ENCODE measurements at regions not wholly inside any gene's neighbourhood (a gene's known extent, or its start where the extent isn't known, plus 50 kb on each side); places are given as distances from the start of the nearest gene placed in this dataset.

DNA sequence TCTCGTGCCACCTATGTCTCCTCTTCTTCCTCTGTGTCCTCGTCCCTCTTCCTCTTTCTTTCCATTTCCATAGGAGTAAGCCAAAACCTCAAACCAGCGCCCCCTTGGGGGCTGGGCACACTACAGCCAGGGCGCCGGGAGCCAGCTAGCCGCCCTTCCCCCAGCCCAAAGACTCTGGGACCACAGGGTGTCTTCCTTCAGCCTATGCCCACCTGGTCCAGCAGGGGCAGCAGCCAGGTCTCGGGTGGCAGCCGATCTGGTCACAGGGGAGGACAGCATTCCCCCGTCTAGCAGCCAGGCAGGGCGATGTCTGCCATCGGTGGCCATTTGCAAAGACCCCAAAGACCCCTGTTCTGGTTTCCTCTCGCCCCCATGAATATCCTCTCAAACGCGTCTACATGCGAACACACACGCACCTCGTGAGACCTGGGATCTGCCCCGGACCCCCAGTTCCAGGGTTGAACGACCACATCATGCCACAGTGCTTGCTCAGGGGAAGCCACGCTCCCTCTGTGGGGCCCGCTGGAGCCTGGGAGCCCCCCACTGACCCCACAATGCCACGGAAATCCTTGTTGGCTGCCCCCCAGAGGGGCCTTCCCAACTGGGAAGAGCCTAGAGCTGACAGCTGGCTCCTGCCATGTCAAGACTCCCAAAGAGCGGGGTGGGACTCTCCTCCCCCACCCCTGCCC is 546.0 kb upstream of the CCDC179 start:
- no peaks in the 10 kb centered on the region for H3K79me2 ChIP-seq (ENCODE audit: low read length)
- H3K9ac ChIP-seq (ENCODE audit: low read length) = no peak overlapping the region
- H3K9me3 ChIP-seq (replicated peaks; ENCODE audit: insufficient read depth, low read length) = no peaks in the 10 kb centered on the region
- no peak overlapping the region for H2AFZ ChIP-seq (ENCODE audit: low read length)
- TF ChIP-seq EZH2phosphoT487 (IDR thresholded peaks at IDR 0.05; ENCODE audit: low read length) (no peak), EZH2 (optimal IDR thresholded peaks at IDR 0.05; ENCODE audit: low read depth, low read length) (no peak)
- TF ChIP-seq, protein P1, sequence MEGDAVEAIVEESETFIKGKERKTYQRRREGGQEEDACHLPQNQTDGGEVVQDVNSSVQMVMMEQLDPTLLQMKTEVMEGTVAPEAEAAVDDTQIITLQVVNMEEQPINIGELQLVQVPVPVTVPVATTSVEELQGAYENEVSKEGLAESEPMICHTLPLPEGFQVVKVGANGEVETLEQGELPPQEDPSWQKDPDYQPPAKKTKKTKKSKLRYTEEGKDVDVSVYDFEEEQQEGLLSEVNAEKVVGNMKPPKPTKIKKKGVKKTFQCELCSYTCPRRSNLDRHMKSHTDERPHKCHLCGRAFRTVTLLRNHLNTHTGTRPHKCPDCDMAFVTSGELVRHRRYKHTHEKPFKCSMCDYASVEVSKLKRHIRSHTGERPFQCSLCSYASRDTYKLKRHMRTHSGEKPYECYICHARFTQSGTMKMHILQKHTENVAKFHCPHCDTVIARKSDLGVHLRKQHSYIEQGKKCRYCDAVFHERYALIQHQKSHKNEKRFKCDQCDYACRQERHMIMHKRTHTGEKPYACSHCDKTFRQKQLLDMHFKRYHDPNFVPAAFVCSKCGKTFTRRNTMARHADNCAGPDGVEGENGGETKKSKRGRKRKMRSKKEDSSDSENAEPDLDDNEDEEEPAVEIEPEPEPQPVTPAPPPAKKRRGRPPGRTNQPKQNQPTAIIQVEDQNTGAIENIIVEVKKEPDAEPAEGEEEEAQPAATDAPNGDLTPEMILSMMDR (IDR thresholded peaks at IDR 0.05; ENCODE audit: low read length) = no peak
- no peaks in the 10 kb centered on the region for H3K27me3 ChIP-seq (replicated peaks; ENCODE audit: insufficient read depth, low read length)
- H3K9me2 ChIP-seq (replicated peaks; ENCODE audit: insufficient read depth, low read length) = no peaks in the 10 kb centered on the region
- no peak overlapping the region for H3K4me3 ChIP-seq (ENCODE audit: low read length)
- H3K4me2 ChIP-seq (ENCODE audit: low read depth, low read length) = no peak overlapping the region
- H4K20me1 ChIP-seq (ENCODE audit: insufficient read depth, low read length) = no peaks in the 10 kb centered on the region
- no peaks in the 10 kb centered on the region for H3F3A ChIP-seq (ENCODE audit: insufficient read depth, low read length)
- H3K36me3 ChIP-seq (replicated peaks; ENCODE audit: insufficient read depth, low read length) = no peaks in the 10 kb centered on the region
- H3K27ac ChIP-seq (ENCODE audit: low read length) = no peak overlapping the region
- H3K4me1 ChIP-seq (ENCODE audit: low read length) = no peaks in the 10 kb centered on the region
- DNase-seq = no peak

DNA sequence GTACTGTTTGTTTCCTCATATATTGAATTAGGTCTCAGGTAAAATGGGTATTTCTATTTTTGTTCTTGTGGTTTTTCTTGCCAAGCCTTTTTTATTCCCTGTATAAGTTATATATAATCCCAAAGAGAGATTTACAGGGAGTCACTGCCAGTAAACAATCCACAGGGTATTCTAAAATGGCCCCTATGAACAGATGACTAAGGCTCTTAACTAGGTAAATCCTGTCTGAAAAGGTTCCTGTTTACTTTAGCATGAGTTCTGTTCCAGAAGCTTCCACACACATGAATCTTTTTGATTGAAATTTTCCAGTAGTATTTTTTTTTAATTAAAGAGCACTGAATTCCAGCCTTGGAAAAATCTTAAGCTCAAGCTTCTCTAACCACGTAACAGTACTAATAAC is 552.8 kb upstream of the CCDC179 start:
- H4K20me1 ChIP-seq (ENCODE audit: insufficient read depth, low read length) = no peaks in the 10 kb centered on the region
- H3K9me2 ChIP-seq (replicated peaks; ENCODE audit: insufficient read depth, low read length) = no peaks in the 10 kb centered on the region
- H2AFZ ChIP-seq (ENCODE audit: low read length) = no peak overlapping the region
- H3K27ac ChIP-seq (ENCODE audit: low read length) = no peak overlapping the region
- H3K4me3 ChIP-seq (ENCODE audit: low read length) = no peak overlapping the region
- TF ChIP-seq EZH2 (optimal IDR thresholded peaks at IDR 0.05; ENCODE audit: low read depth, low read length) (no peak), EZH2phosphoT487 (IDR thresholded peaks at IDR 0.05; ENCODE audit: low read length) (no peak)
- TF ChIP-seq, protein P1 (IDR thresholded peaks at IDR 0.05; ENCODE audit: low read length) = no peak
- no peaks in the 10 kb centered on the region for H3K27me3 ChIP-seq (replicated peaks; ENCODE audit: insufficient read depth, low read length)
- H3F3A ChIP-seq (ENCODE audit: insufficient read depth, low read length) = no peaks in the 10 kb centered on the region
- H3K9ac ChIP-seq (ENCODE audit: low read length) = no peak overlapping the region
- H3K79me2 ChIP-seq (ENCODE audit: low read length) = no peaks in the 10 kb centered on the region
- DNase-seq = no peak
- no peaks in the 10 kb centered on the region for H3K4me1 ChIP-seq (ENCODE audit: low read length)
- H3K4me2 ChIP-seq (ENCODE audit: low read depth, low read length) = no peak overlapping the region
- no peaks in the 10 kb centered on the region for H3K36me3 ChIP-seq (replicated peaks; ENCODE audit: insufficient read depth, low read length)
- H3K9me3 ChIP-seq (replicated peaks; ENCODE audit: insufficient read depth, low read length) = no peaks in the 10 kb centered on the region

DNA sequence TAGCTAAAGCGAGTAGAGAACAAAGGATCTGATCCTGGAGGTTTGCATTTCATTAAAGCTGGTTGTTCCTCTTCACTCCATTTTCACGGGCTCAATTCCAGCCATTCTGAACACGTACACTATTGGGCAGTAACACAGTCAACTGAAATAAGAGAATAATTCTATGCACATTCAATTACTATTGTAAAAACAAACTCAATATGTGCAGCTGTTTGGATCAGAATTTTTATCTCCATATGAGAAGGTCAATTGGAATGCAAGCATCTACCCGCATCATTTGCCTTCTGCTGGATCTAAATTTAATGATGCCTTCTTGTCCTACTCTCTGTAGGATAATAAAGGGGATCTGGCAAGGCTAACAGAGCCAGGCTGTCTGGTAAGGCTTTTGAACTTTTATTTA is 562.8 kb upstream of the CCDC179 start:
- no peak overlapping the region for H3K4me2 ChIP-seq (ENCODE audit: low read depth, low read length)
- no peaks in the 10 kb centered on the region for H4K20me1 ChIP-seq (ENCODE audit: insufficient read depth, low read length)
- DNase-seq = no peak
- no peaks in the 10 kb centered on the region for H3K9me2 ChIP-seq (replicated peaks; ENCODE audit: insufficient read depth, low read length)
- H3K27ac ChIP-seq (ENCODE audit: low read length) = no peak overlapping the region
- no peaks in the 10 kb centered on the region for H3K9me3 ChIP-seq (replicated peaks; ENCODE audit: insufficient read depth, low read length)
- no peaks in the 10 kb centered on the region for H3K79me2 ChIP-seq (ENCODE audit: low read length)
- H3K4me3 ChIP-seq (ENCODE audit: low read length) = no peak overlapping the region
- no peaks in the 10 kb centered on the region for H3K4me1 ChIP-seq (ENCODE audit: low read length)
- TF ChIP-seq EZH2 (optimal IDR thresholded peaks at IDR 0.05; ENCODE audit: low read depth, low read length) (no peak), EZH2phosphoT487 (IDR thresholded peaks at IDR 0.05; ENCODE audit: low read length) (no peak)
- TF ChIP-seq, protein P1 (IDR thresholded peaks at IDR 0.05; ENCODE audit: low read length) = no peak
- no peaks in the 10 kb centered on the region for H3F3A ChIP-seq (ENCODE audit: insufficient read depth, low read length)
- no peaks in the 10 kb centered on the region for H3K27me3 ChIP-seq (replicated peaks; ENCODE audit: insufficient read depth, low read length)
- no peak overlapping the region for H3K9ac ChIP-seq (ENCODE audit: low read length)
- no peak overlapping the region for H2AFZ ChIP-seq (ENCODE audit: low read length)
- no peaks in the 10 kb centered on the region for H3K36me3 ChIP-seq (replicated peaks; ENCODE audit: insufficient read depth, low read length)

Measured in MM.1S (cell line).